ENCODE measurements at regions not wholly inside any gene's neighbourhood (a gene's known extent, or its start where the extent isn't known, plus 50 kb on each side); places are given as distances from the start of the nearest gene placed in this dataset.
A peak's percentile ranks its signal among the peaks of the same experiment; 100 is the strongest.

- DNase-seq: no peak
These were observed 62.9 kb upstream of the OXGR1 start for GRCh38 chr13:97057176-97057575.

- DNase-seq: no peak
These were observed 64.1 kb upstream of the OXGR1 start for GRCh38 chr13:97058391-97058790.

- DNase-seq: no peak
These were observed 64.7 kb upstream of the OXGR1 start for GRCh38 chr13:97058926-97059325.

GRCh38 chr13:97067017-97067895 is 73.0 kb upstream of the OXGR1 start:
- no peak for DNase-seq

- no peak for DNase-seq
These were observed 73.9 kb upstream of the OXGR1 start for GRCh38 chr13:97068151-97068550.

- DNase-seq: no peak
These were observed 75.0 kb upstream of the OXGR1 start for GRCh38 chr13:97069050-97069815.

GRCh38 chr13:97072297-97072696 is 78.0 kb upstream of the OXGR1 start:
- DNase-seq: no peak

GRCh38 chr13:97074618-97075017 is 80.3 kb upstream of the OXGR1 start:
- DNase-seq: no peak

- no peak for DNase-seq
These were observed 82.6 kb upstream of the OXGR1 start for GRCh38 chr13:97076898-97077297.

- no peak for DNase-seq
These were observed 83.1 kb upstream of the OXGR1 start for GRCh38 chr13:97077341-97077740.

GRCh38 chr13:97079726-97080125 is 85.5 kb upstream of the OXGR1 start:
- DNase-seq: no peak

- no peak for DNase-seq
These were observed 88.4 kb upstream of the OXGR1 start for GRCh38 chr13:97082461-97083207.

GRCh38 chr13:97091196-97091595 is 96.9 kb upstream of the OXGR1 start:
- no peak for DNase-seq

- no peak for DNase-seq
These were observed 106.5 kb upstream of the OXGR1 start for GRCh38 chr13:97100821-97101220.

- DNase-seq: no peak
These were observed 107.8 kb upstream of the OXGR1 start for GRCh38 chr13:97101912-97102708.

GRCh38 chr13:97106323-97106722 is 112.0 kb upstream of the OXGR1 start:
- no peak for DNase-seq

- DNase-seq: no peak
These were observed 113.7 kb upstream of the OXGR1 start for GRCh38 chr13:97107815-97108529.

GRCh38 chr13:97108530-97108900 is 113.6 kb upstream of the MBNL2 start:
- DNase-seq: no peak

GRCh38 chr13:97109256-97109655 is 112.9 kb upstream of the MBNL2 start:
- DNase-seq: no peak

GRCh38 chr13:97109841-97110492 is 112.2 kb upstream of the MBNL2 start:
- peak; percentile 80 for DNase-seq

- DNase-seq: no peak
These were observed 111.2 kb upstream of the MBNL2 start for GRCh38 chr13:97110936-97111335.

All from CD4-positive, alpha-beta T cell treated with Interleukin-10 for 1 hour (primary cell).